HG03354 (cell line): ENCODE measurements at regions not wholly inside any gene's neighbourhood (a gene's known extent, or its start where the extent isn't known, plus 50 kb on each side); places are given as distances from the start of the nearest gene placed in this dataset.

Experiments used
- ATAC-seq: cut with Tn5 transposase; IDR thresholded peaks from one replicate; pipeline ENCODE4 v1.9.1; 2021; ENCODE audit warnings: mild to moderate bottlenecking; ENCODE audit not compliant: unreplicated experiment, poor library complexity, severe bottlenecking

DNA sequence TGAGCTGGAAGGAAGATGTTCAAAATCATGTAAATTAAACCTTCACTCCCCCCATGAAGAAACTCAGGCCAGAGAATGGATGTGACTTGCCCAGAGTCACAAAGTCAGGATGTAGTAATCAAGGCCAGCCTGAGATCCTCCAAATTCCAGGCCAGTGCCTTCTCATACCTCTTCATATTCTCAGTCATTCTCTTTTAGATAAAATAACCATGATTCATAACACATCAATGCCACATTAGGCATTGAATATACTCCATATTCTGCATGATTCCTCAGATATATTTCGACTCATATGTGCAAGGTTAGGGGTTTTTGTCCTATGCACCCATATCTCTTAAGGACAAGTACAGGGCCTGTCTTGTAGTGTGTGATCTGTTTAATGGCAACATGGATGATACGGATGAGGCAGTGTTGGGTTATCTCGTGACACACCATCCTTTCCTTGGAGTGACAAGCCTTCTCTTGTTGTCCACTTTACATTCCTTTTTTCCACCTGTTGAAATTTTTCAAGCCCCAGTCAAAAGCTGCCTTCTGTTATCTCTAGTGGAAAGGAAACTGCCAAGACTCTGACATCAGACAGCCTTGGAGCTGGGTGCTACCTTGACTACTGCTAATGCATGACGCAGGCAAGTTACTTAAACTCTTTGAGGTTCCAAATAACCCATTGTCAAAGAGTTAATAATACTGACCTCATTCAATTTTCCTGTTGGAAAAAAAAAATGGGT is 227.5 kb upstream of the NR4A3 start:
- no peak for ATAC-seq

DNA sequence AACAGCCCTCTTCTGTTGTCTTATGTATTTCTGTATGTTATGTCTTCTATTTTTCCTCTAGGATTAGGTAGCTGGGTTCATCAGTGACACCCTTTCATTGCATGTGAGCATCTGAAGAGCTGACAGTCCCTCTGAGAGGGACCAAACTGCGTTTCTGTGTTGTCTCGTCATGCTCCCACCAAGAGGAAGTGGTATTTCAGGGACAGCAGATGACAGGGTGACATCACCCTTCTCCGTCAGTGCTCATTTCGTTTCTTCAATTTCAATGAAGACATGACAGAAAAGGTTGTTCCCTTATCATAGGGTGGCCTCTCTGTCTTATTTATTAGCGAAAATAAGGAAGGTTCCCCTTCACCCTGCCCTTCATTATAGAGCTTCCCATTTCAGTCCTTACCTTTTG is 225.9 kb upstream of the NR4A3 start:
- ATAC-seq: peak; percentile 77

DNA sequence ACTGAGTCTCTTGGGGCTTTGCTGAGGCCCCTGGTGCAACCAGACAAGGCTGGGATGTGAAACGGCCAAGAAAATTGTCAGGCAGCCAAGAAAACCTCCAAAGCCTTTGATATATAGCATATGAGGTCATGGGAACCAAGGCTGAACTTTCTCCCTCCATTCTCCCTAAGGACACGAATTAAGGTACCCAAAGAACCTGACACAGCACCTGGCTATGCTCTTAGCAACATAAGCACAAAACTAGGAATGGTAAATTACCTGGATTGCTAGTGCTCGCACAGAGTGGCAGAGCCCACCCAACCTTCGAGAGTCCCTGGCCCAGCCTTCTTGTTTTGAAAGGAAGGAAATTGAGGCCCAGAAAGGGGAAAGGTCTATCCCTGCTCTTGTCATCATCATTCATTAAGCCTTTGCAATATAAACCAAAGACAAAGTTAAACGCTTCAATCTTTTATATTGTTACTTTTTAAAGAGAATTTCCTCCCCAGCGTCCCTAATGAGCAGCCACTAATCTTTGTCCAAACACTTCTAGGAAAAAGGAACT is 220.0 kb upstream of the NR4A3 start:
- no peak for ATAC-seq

DNA sequence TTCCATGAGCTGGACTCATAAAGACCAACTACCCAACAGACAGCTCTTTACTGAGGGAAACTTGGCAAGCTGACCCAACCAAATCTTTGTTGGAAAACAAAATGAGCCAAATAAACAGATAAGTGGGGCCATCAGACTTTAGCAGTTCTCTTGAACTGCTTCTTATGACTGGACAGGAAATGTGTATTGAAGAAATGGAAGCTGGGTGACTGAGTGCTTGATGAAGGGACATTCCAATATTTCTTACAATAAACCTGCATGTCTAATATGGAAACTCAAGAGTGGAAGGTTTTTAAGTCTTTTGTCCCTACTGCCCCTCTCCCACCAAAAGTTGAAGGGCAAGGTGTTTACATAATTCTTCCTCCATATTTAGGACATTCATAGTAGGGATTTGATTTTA is 218.8 kb upstream of the NR4A3 start:
- ATAC-seq: no peak

DNA sequence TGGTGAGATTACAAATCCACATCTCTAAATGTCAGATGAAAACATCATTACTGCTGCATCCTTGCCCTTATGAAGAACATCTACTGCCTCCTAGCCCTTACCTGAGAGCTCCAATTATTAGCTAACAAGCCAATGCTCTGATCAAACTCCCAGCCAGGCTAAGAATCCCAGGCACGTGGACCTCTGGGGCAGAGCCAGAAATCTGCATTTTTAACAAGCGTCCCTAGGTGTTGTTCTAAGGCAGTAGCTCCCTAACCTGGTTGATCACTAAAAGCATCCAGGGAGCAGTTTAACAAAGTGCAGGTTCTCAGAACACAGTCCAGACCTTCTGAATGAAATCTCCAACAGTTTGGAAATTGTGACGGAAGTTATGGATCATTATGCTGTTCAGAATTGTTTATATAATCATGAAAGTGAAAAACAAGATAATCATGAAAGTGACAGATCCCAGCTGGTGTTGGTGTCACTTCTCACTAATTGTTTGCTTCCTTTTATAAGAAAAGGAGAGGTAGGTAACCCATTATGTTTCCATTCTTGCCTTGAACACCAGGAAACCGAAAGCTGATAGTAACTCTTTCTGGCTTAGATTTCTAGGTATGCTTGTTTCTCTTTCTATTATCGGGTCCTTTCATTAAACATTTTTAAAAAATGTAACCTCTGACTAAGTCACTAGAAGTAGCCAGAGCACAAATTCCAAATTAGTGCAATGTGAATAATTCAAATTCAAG is 216.5 kb upstream of the NR4A3 start:
- ATAC-seq: no peak

DNA sequence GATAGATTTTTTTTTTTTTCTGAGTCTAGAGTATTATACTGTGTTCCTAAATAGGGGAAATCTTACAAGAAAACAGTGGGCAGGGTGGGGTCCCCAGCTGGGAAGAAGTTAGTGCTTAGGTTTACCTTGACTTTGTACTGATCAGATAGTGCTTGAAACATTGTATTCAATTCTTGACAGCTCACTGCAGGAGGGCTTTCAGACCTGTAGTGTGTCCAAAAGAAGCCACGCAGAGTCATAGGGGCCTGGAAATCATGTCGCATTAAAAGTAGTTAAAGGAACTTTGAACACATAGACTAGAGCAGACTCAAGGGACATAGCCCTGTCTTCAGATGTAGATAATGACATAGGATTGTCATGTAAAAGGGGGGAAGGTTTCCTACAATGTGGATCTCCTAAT is 215.4 kb upstream of the NR4A3 start:
- no peak for ATAC-seq

DNA sequence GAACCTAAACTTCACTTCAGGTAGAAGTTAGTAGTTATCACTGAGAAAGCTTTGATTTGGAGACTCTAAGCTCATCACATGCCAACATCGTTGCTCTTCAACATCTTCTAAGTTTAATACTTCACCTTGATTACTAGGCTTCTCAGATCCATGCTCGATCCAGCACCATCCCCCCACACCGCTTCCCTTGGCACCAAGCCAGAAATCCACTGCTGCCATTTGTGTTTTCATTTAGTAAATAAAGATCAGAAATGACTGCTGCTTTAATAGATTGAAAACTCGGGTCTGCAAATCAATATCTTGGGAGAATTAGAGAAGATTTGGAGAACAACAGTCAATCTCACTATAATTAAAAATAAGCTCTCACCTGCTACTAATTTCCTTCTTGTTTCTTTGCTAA is 214.7 kb upstream of the NR4A3 start:
- no peak for ATAC-seq

DNA sequence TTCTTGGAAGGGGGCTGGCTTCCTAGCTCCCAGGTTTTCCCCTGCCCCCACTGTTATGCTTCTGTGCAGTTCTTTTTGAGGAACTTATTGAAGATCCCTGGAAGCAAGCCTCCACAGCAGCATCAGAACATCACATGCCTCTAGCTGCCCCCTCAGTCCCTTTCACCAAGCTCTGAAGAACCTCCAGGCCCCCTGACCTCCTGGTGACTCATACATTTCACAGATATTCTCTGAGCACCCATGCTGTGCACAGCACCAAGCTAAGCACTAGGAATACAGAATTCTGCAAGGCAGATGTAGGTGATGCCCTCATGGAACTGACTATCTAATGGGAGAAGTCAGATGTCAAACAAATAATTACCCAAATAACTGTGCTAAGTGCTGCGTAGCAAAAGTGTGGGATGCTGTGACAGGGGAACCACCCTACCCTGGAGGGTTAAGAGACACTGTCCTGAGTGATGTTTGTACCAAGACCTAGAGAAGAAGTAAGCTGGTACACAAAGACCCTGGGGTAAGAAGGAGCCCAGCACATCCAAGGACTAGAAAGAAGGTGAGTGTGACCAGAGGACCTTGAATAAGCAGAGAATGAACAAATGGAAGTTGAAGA is 213.7 kb upstream of the NR4A3 start:
- no peak for ATAC-seq

DNA sequence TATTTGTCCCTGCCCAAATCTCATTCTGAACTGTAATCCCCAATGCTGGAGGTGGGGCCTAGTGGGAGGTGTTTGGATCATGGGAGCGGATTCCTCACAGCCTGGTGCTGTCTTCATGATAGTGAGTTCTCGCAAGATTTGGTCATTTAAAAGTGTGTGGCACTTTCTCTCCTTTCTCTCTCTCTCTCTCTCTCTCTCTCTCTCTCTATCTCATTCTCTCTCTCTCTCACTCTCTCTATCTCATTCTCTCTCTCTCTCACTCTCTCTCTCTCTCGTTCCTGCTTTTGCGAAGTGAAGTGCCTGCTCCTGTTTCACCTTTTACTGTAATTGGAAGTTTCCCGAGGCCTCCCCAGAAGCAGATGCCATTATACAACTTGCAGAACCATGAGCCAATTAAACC is 207.3 kb upstream of the NR4A3 start:
- no peak for ATAC-seq

DNA sequence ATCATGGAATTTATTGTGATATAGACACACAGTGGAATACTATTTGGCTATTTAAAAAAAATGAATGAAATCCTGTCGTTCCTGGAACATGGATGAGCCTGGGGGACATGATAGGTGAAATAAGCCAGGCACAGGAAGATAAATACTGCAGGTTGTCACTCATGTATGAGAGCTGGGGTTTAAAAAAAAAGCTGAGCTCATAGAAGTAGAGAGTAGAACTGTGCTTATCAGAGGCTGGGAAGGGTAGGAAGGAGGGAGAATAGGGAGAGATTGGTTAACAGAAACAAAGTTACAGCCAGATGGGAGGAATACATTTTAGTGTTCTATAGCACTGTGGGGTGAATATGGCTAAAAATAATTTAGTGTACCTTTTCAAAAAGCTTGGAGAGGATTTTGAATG is 200.6 kb upstream of the NR4A3 start:
- ATAC-seq: no peak

DNA sequence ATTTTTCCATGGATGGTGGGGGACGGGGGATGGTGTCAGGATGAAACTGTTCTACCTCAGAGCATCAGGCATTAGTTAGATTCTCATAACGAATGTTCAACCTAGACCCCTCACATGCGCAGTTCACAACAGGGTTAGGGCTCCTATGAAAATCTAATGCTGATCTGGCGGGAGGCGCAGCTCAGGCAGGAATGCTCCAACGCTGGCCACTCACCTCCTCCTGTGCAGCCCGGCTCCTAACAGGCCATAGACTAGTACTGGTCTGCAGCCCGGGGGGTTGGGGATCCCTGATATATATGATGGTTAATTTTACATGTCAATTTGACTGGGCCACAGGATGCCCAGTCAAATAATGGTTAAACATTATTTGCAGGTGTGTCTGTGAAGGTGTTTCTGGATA is 199.0 kb upstream of the NR4A3 start:
- no peak for ATAC-seq

DNA sequence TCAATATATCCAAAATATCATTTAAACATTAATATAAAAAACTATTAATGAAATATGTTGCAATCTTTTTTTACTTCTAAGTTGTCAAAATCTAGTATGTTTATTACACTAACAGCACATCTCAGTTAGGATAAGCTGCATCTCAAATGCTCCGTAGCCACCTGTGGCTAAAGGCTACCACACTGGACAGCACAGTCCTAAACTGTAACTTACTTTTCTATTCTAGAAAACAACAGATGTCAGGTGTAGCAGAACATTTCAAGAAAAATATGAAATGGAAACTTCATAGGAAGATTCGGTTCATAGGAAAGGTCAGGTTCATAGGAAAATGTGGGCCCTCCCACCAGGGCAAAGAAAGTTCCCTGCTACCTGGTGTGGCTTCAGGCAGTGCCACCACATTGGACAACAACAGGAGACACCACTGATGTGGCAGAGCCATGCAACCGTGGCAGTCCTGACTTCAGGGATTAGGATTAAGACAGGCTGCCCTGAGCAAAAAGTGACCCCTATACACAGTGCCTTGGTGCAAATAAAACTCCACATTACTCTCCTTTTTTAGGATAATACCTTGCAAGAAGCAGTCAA is 197.8 kb upstream of the NR4A3 start:
- ATAC-seq: no peak

DNA sequence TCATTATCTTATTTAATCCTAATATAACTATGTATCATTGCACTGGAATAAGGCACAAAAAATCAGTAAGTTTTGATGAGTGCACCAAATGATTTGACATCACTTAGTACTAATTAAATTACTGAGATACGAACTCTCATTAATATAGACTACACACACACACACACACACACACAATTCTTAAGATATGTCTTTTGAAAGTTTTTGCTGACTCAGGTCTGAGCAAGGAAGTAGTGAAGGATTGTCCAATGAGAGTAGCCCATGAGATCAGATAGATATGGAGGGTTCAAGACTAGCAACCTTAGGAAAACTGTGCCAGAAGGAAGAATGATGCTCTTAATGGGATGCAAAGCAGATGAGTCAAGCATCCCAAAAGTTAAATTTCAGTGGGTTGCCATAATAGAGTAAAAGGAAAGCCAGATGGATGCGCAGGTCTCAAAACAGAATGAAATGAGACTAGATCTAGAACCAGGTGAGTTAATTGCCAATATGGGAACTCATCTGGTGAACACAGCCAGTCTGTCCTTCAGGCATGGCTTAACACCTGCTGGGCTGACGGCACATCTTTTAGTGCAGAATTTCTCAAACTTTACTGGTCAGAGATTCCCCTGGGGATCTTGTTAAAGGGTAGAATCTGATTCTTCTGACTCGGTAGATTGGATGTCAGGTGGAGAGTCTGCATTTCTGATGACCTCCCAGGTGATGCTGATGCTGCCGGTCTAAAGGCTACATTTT is 197.0 kb upstream of the NR4A3 start:
- no peak for ATAC-seq

DNA sequence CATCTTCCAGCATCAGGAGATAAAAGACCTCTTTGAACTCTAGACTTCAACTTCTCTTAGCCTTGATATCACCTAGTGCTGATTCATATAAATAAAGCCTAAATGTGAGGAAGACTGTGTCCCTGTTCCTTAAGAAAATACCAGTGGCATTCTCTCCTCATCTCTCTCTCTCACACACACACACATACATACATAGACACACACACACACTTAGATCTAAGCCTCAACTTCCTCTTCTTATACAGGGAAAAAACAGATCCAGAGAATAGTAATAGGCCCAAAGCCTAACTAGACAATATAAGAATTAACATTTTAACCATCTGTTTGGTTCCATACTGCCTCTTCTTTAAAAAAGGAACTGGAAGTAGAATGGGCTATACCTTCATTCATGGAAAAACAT is 195.3 kb upstream of the NR4A3 start:
- ATAC-seq: no peak

DNA sequence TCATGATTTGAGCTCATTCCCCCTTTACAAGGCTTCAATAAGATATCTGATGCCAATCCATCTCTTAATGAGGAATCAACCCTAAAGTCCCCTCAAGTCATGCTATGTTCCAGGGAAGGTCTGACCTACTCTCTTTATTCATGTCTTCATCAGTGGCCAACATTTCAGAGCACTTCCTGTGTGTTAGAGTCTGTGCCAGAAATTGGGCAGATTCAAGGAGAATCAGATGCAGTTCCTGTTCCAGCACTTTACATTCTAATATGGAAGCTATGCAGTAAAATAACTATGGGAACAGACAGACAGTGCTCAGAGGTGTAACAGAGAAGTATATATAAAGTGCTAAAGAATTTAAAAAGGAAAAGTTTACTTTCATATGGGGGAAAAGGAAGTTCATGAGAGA is 193.4 kb upstream of the NR4A3 start:
- ATAC-seq: no peak

DNA sequence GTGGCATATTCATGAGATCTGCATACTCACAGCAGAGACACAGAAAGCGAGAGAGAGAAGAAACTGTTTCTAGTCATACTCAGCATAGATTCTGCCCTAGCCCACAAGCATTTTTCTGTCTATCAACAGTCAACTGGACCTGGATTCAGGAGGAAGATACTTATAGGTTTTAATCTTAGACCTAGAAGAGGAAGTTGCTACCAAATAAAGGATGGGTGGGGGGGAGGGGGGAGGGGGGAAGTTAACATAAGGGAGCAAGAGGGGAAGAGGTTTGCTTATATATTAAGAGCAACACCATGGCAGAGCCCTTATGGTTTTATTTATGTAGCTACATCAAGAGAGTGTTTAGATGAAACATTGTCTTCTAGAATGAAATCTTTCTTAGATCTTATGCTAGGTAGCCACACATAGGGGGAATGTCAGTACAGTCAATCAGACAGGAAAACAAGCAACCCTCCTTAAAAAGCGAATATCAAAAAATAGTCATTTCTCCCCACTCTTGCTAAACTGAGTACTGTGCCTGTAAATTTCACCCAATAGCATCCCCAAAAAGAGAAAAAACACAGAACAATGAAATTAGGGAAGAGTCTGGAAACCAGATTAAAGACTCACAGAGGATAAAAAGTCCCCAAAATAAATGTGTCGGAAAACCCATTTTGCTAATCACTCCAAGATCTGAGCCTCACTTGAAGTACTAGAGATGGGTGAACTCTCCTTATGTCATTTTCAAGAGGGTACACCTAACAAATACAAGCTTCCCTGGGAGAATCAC is 192.7 kb upstream of the NR4A3 start:
- no peak for ATAC-seq

DNA sequence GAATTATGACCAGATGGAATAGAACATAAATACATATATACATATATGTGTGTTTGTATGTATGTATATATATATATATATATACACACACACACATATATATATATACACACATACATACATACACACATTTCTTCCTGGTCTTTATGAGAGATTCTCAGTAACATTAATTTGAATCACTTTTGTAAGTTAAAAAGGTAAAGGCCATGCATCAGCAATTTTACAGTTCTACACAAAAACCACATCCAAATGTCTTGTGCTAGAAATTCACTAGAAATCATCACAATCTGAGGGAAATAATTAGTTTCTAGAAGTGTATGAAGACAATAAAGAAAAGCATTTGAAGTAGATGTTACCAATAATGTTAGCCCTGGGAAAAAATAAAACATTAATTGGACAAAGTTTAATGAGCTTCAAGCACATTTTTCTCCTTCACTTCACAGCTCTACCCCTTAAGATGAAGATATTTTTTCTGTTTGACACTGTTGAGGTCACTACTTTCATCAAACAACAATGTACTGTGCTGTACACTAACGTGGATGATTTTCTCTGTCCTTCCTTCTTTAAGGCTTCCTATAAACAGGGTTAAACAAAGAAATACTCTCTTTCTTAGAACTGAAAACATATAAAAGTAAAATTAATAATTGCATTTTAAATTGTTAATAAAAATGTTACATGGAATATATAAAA is 189.2 kb upstream of the NR4A3 start:
- ATAC-seq: no peak

DNA sequence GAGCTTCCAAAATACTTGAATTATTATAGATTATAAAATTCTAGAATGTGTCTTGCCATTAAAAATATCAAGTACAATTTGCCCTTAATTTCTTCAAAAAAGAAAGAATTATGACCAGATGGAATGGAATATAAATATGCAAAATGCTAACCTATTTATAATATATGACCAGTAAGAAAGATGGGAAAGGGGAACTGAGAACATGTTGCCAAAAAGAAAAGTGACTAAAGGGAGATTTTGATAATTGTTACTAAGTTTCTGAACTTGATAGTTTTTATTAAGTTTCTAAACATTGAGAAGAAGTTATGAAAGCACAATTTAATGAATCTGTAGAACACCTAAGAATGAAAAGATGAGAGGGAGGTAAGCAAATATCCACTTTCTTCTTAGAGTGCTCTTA is 188.4 kb upstream of the NR4A3 start:
- ATAC-seq: no peak

DNA sequence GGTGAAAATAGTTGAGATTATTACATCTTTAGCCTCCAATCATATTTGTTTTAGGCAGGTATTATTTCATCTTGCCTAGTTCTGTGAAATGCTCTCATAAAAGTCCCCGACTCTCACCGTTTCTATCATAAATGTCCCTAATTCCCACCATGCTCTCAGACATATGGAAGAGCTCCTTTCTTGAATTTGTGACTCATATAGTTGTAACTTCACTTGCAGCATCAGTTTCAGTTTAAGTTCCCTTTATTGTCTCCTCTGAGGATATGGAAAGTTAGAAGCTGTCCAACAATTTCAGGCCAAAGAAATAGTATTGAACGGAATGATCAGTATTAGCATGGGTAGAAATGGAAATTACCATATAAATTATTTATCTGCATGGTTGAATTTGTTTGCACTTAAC is 187.5 kb upstream of the NR4A3 start:
- ATAC-seq: no peak
